ENCODE measurements at regions not wholly inside any gene's neighbourhood (a gene's known extent, or its start where the extent isn't known, plus 50 kb on each side); places are given as distances from the start of the nearest gene placed in this dataset.
A peak's percentile ranks its signal among the peaks of the same experiment; 100 is the strongest.

DNA sequence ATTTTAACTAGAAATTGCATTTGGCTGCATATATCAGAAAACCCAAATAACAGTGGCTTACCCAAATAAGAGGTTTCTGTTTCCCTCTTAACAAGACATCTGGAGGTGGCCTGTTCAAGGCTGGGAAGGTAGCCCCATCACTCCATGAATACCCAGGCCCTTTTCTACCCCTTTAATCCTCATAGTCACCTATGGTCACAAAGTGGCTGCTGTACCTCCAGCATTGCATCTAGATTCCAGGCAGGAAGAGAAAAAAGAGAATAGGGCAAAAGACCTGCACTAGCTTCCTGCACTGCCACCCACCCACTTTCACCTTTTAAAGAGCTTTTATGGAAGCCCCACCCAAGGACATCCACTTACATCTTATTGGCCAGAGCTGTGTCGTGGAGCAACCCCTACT is 124.0 kb upstream of the NCOR2 start:
- H3K27me3 Mint-ChIP-seq: no peaks in the 10 kb centered on the region
- no peaks in the 10 kb centered on the region for H3K9me3 Mint-ChIP-seq
- peaks cover 42% of the 10 kb centered on the region for H3K4me1 Mint-ChIP-seq
- no peak overlapping the region for H3K27ac Mint-ChIP-seq (ENCODE audit: low read depth)
- ATAC-seq (replicated peaks; ENCODE audit: extremely low read depth, poor library complexity, severe bottlenecking) (no peak), DNase-seq (ENCODE audit: low spot score in 2 of 2) (no peak)
- H3K4me3 Mint-ChIP-seq: no peak overlapping the region
- peaks cover 1% of the 10 kb centered on the region for H3K36me3 Mint-ChIP-seq (ENCODE audit: insufficient read depth)

DNA sequence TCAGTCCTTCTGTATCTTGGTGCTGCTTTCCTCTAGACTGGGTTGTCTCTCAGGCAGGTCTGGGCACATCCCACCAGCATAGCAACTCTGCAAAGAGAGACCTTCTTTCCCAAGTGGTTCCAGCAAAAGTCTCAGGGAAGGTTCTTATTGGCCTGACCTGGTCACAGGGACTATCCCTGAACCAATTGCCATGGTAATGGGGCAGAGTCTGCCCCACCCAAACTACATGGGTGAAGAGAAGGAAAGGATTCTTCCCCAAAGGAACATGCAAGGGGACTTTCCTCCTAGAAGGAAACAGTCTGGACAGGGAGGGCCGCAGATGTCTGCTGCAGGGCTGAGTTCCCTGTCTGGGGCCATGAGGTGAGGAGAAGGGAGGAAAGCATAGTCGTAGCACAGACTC is 122.2 kb upstream of the NCOR2 start:
- Mint-ChIP-seq H3K27ac (ENCODE audit: low read depth) (no peak overlapping the region), H3K27me3 (no peaks in the 10 kb centered on the region), H3K9me3 (no peaks in the 10 kb centered on the region), H3K4me1 (peaks cover 43% of the 10 kb centered on the region), H3K4me3 (no peak overlapping the region), H3K36me3 (ENCODE audit: insufficient read depth) (peaks cover 1% of the 10 kb centered on the region)
- no peak for DNase-seq (ENCODE audit: low spot score in 2 of 2)
- ATAC-seq (replicated peaks; ENCODE audit: extremely low read depth, poor library complexity, severe bottlenecking): no peak

DNA sequence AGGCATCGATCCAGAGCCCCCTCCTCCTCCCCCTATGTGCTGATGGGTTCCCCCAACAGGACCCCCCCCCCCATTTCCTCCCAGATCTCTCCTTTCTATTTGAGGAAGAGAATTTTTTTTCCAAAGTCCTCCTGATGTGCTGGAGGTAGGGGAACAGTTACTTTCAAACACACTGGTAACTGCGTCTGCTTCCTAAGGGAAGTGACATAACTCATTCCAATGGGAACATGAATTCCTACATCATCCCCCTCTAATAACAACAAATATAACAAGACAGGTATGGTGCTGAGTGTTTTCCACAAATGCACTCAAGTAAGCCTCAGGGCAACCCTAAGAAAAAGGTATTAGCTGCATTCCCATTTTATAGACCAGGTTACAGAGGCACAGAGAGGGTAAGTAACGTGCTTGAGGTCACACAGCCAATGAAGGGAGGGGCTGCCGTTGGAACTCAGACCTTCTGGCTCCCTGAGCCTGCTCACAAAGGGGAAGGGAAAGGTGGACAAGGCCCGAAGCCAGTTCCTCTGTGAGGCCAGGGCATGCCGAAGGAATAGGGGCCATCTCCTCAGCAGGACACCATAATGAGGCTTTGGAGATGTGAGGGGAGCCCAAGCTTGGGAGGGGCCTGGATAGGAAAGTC is 121.1 kb upstream of the NCOR2 start:
- no peaks in the 10 kb centered on the region for H3K9me3 Mint-ChIP-seq
- H3K27ac Mint-ChIP-seq (ENCODE audit: low read depth): no peak overlapping the region
- peak overlapping the region; percentile 55 for H3K4me3 Mint-ChIP-seq
- peaks cover 1% of the 10 kb centered on the region for H3K36me3 Mint-ChIP-seq (ENCODE audit: insufficient read depth)
- DNase-seq (ENCODE audit: low spot score in 2 of 2) (no peak), ATAC-seq (replicated peaks; ENCODE audit: extremely low read depth, poor library complexity, severe bottlenecking) (no peak)
- no peaks in the 10 kb centered on the region for H3K27me3 Mint-ChIP-seq
- peaks cover 36% of the 10 kb centered on the region for H3K4me1 Mint-ChIP-seq

DNA sequence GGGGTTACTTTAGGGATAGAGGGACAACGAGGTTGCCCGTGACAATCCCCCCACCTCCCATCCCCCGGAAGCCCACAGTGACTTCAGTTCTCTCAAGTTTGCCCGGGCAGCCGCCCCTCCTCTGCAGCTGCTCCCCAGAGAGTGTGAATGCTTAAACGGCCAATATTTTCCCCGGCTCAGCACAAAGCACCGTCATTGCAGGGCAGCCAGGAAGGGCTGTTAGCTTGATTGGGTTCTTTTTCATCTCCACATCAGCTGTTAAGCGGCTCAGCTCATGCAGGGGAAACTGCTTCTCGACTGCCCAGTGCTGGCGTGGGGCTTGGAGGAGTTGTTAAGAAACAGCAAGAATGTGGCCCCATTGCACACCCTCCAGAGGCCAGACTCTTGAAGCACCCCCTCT is 120.5 kb upstream of the NCOR2 start:
- Mint-ChIP-seq H3K36me3 (ENCODE audit: insufficient read depth) (peaks cover 1% of the 10 kb centered on the region), H3K27ac (ENCODE audit: low read depth) (peak overlapping the region; percentile 79), H3K9me3 (no peaks in the 10 kb centered on the region), H3K27me3 (no peaks in the 10 kb centered on the region), H3K4me1 (peaks cover 36% of the 10 kb centered on the region), H3K4me3 (peak overlapping the region; percentile 55)
- DNase-seq (ENCODE audit: low spot score in 2 of 2) (no peak), ATAC-seq (replicated peaks; ENCODE audit: extremely low read depth, poor library complexity, severe bottlenecking) (peak; percentile 62)

DNA sequence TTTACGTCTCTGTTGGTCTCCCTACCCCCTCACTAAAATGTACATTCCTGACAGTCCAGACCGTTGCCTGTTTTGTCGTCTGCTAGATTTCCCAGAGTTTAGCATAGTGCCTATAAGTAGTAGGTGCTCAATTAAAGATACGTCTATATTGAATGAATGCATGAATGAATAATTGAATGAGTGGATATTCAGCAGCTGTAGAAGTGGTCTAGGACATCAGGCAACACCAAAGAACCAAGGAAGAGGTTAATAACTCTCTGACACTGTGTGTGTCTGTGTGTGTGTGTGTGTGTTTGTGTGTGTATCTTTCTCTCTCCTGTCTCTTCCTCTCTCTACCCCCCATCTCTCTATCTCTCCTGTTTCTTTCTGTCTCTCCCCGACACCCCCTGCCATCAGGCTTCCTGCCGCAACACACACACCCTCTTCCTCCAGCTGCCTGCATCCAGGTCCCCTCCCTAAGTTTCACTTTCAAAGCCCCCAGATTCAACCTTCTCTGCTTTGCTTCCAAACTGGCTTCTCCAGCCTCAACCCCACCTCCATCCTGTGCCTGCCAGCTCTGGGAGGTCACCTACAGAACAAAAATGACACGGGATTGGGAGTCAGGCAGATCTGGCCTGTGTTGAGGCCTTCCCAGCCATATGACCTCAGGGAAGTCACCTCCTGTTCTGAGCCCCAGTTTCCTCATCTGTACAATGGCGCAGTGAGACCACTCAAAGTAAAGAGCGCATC is 119.9 kb upstream of the NCOR2 start:
- H3K27me3 Mint-ChIP-seq: no peaks in the 10 kb centered on the region
- peak overlapping the region; percentile 55 for H3K4me3 Mint-ChIP-seq
- H3K36me3 Mint-ChIP-seq (ENCODE audit: insufficient read depth): peaks cover 1% of the 10 kb centered on the region
- peak overlapping the region; percentile 79 for H3K27ac Mint-ChIP-seq (ENCODE audit: low read depth)
- DNase-seq (ENCODE audit: low spot score in 2 of 2) (no peak), ATAC-seq (replicated peaks; ENCODE audit: extremely low read depth, poor library complexity, severe bottlenecking) (no peak)
- no peaks in the 10 kb centered on the region for H3K9me3 Mint-ChIP-seq
- H3K4me1 Mint-ChIP-seq: peaks cover 36% of the 10 kb centered on the region

DNA sequence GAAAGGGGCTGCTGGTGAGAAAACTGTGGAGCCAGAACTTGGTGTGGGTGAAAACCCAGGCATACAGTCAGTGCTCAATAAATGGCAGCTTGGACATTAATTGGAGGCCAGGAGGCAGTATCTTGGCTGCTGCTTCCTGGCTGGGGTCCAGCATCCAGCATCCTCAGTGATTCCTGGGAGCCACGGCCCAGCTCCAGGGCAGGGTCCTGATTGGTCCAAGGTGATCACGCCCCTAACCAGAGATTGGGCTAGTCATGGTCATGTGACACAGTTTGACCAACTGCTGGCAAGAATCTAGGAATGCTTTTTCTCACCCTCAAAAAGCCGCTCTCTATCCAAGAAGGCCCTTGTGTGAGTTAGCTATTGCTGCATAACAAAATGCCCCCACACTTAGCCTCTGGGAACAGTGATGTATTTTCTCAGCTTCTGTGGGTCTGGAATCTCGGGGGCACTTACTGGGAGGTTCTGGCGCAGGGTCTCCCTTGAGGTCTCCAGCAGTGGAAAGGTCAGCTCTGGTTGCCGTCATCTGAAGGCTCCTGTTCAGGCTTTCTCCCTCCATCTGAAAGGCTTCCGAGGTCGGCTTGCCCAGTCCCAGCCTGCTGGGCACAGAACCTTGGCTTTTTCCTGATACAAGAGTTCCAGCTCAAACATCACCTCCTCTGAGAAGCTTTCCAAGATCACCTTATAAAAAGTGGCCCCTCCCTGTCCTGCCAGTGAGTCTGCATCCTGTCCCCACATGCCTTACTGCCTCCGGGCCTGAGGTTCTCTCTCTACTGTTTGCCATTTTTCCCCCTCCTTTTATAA is 119.2 kb upstream of the NCOR2 start:
- Mint-ChIP-seq H3K36me3 (ENCODE audit: insufficient read depth) (peaks cover 1% of the 10 kb centered on the region), H3K27me3 (no peaks in the 10 kb centered on the region), H3K27ac (ENCODE audit: low read depth) (no peak overlapping the region), H3K4me1 (peaks cover 36% of the 10 kb centered on the region), H3K4me3 (no peak overlapping the region), H3K9me3 (no peaks in the 10 kb centered on the region)
- ATAC-seq (replicated peaks; ENCODE audit: extremely low read depth, poor library complexity, severe bottlenecking) (no peak), DNase-seq (ENCODE audit: low spot score in 2 of 2) (no peak)

DNA sequence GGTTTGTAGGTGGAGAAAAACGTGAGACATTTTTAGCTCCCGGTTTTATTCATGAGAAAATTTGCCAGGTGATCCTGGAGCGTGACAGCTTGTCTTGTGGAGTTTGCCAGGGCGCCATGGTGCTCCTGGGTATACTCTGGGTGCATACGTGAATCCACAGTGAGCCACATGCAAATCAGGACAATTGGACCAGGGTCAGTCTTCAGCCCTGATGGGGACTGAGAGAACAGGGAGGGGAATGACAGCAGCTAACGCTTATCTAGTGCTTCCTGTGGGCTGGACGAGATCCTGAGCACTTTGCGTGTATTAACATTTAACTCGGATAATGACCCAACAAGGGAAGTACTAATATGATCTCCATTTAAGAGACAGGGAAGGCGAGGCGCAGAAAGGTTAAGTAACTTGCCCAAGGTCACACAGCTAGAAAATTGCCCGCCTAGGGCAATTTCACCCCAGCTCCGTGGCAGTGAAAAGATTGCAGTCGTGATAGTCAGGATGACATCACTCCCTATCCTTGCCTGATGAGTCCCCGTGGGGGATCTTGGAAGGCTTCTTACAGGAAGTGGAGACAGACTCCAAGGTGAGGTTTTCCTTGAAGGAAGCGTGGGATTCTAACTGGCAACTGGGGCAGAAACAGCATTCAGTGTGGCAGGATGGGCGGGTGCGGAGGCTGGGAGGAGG is 118.4 kb upstream of the NCOR2 start:
- peaks cover 1% of the 10 kb centered on the region for H3K36me3 Mint-ChIP-seq (ENCODE audit: insufficient read depth)
- ATAC-seq (replicated peaks; ENCODE audit: extremely low read depth, poor library complexity, severe bottlenecking) (no peak), DNase-seq (ENCODE audit: low spot score in 2 of 2) (no peak)
- no peaks in the 10 kb centered on the region for H3K27me3 Mint-ChIP-seq
- H3K4me1 Mint-ChIP-seq: peaks cover 36% of the 10 kb centered on the region
- H3K4me3 Mint-ChIP-seq: no peak overlapping the region
- H3K27ac Mint-ChIP-seq (ENCODE audit: low read depth): no peak overlapping the region
- H3K9me3 Mint-ChIP-seq: no peaks in the 10 kb centered on the region

DNA sequence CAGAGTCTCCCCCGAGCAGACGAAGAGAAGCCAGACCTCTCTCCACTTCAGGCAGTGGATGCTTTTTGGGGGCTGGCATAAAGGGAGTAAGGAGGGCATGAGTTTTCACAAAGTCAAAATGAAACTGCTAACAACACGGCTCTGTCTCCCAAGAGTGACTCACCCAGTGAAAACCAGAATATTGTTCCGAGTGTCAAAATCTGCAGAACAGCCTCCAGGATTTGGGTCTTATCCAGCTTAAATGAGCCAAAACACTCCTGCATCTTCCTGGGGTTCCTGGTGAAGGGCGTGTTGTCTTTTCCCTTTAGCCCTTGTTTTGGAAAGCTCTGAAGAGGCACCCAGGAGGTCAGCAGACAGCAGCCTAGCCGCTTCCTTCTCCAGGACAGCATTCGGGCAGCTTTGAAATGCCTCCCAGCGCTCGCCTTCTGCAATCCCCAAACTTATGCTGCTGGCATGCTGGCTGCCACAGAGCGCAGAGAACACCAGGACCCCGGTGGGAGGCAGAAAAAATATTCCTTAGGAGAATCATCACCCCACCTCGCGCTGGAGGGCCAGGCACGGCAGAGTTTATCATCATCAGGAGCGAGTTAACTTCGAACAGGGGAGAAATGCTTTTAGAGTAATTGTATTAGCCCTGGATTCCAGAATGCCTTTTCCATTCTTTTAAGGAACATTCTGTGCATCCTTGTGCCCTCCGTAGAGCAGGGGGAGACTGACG is 117.7 kb upstream of the NCOR2 start:
- Mint-ChIP-seq H3K36me3 (ENCODE audit: insufficient read depth) (peaks cover 1% of the 10 kb centered on the region), H3K4me1 (peaks cover 36% of the 10 kb centered on the region), H3K9me3 (no peaks in the 10 kb centered on the region), H3K27me3 (no peaks in the 10 kb centered on the region), H3K27ac (ENCODE audit: low read depth) (no peak overlapping the region), H3K4me3 (no peak overlapping the region)
- ATAC-seq (replicated peaks; ENCODE audit: extremely low read depth, poor library complexity, severe bottlenecking) (no peak), DNase-seq (ENCODE audit: low spot score in 2 of 2) (no peak)

DNA sequence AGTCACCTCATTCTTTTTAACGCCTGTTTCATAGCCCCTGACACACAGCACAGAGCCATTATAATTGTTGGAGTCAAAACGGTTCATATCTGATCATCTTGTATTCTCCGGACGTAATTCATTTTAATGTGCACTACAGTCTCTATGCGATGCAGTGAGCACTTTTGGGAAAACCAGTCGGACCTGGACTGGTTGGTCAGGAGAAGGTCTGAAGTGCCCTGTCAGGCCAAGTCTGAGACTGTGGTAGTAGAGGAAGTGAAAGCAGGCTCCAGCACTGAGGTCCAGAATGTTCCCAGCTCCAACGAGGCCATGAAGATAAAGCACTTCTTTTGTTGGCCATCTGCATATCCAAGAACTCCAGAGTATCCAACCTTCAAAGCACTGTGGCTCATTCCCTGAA is 117.1 kb upstream of the NCOR2 start:
- Mint-ChIP-seq H3K36me3 (ENCODE audit: insufficient read depth) (peaks cover 1% of the 10 kb centered on the region), H3K4me3 (no peak overlapping the region), H3K27me3 (no peaks in the 10 kb centered on the region), H3K4me1 (peaks cover 32% of the 10 kb centered on the region), H3K27ac (ENCODE audit: low read depth) (no peak overlapping the region), H3K9me3 (no peaks in the 10 kb centered on the region)
- ATAC-seq (replicated peaks; ENCODE audit: extremely low read depth, poor library complexity, severe bottlenecking): no peak
- no peak for DNase-seq (ENCODE audit: low spot score in 2 of 2)

DNA sequence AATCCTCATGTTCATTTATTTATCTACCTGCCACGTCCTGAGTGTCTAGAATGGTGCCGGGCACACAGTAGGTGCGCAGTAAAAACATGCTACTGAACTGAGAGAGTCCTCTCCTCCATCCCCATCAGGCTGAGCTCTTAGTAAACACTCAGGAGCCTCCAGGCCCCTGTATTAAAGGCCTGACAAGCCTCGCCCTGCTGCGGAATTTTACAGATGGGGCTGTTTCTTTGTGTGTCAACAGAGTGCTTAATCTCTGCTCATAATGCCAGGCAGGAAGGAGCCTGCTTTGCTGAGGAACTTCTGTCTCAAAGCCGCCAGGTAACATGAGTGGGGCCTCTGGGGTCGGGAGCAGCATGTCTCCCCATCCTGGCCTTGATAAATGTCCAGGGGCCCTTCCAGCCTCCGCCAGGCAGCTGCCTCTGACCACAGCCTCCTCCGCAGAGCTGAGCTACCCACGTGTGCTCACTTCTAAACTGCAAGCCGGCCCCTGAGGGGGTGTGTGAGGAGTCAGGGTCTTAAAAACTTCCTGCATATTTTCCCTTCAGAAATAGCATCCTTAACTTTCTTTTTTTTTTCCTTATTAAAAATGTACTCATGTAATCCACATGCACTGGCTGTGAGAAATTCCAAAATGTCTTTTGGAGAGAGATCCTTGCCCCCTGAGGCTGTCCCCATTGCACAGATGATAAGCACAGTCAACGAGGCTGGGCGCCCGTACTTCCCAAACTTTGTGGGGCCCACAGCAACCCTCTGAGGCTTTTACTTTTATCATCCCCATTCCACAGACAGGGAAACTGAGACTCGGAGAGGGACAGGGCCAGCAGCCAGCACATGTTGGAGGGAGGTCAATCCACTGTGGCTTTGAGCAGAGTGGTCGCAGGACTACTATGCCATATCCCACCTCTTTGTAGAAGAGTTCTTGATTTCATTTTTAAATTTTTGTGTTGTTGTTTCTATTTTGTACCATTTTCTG is 116.0 kb upstream of the NCOR2 start:
- no peaks in the 10 kb centered on the region for H3K9me3 Mint-ChIP-seq
- H3K4me3 Mint-ChIP-seq: no peak overlapping the region
- peaks cover 1% of the 10 kb centered on the region for H3K36me3 Mint-ChIP-seq (ENCODE audit: insufficient read depth)
- H3K4me1 Mint-ChIP-seq: peaks cover 27% of the 10 kb centered on the region
- H3K27ac Mint-ChIP-seq (ENCODE audit: low read depth): no peak overlapping the region
- DNase-seq (ENCODE audit: low spot score in 2 of 2) (no peak), ATAC-seq (replicated peaks; ENCODE audit: extremely low read depth, poor library complexity, severe bottlenecking) (no peak)
- no peaks in the 10 kb centered on the region for H3K27me3 Mint-ChIP-seq

DNA sequence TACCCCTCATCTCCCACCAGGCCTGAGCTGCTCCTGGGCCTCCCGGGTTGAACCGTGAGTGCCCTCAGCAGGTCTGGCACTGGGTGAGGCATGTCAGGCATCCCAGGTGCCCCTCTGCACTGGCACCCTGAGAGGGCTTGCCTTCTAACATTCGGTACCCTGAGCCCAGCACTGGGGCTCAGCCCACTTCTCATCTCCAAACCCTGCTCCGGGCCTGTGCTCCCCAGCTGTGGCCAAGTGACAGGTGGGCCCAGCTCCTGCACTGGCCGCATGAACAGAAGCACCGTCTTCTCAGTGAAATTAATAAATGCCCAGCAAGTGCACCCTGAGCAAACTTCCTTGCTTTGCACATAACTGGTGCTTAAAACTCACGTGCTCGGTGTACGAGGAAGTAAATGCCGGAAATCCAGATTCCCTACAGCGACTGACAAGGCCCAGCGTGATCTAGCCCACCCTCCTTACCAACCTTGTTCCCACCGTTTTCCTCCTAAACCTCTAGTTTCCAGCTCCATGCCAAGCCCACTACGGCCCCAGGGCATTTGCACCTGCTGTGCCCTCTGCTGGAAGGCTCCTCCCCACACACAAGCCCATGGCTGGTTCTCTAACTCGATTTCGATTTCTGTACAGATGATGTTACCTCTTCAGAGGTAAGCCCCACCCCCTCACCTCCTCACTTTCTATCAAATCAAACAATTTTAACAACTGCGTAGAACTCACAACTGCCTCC is 115.2 kb upstream of the NCOR2 start:
- Mint-ChIP-seq H3K4me3 (no peak overlapping the region), H3K27me3 (no peaks in the 10 kb centered on the region), H3K9me3 (no peaks in the 10 kb centered on the region), H3K36me3 (ENCODE audit: insufficient read depth) (peaks cover 1% of the 10 kb centered on the region), H3K27ac (ENCODE audit: low read depth) (no peak overlapping the region), H3K4me1 (peaks cover 18% of the 10 kb centered on the region)
- no peak for ATAC-seq (replicated peaks; ENCODE audit: extremely low read depth, poor library complexity, severe bottlenecking)
- DNase-seq (ENCODE audit: low spot score in 2 of 2): no peak
